GM19035 (cell line): ENCODE measurements at regions not wholly inside any gene's neighbourhood (a gene's known extent, or its start where the extent isn't known, plus 50 kb on each side); places are given as distances from the start of the nearest gene placed in this dataset.

ENCODE experiments used
- ATAC-seq: cut with Tn5 transposase; IDR thresholded peaks from one replicate; pipeline ENCODE4 v1.9.1; 2021; ENCODE audit not compliant: unreplicated experiment

DNA sequence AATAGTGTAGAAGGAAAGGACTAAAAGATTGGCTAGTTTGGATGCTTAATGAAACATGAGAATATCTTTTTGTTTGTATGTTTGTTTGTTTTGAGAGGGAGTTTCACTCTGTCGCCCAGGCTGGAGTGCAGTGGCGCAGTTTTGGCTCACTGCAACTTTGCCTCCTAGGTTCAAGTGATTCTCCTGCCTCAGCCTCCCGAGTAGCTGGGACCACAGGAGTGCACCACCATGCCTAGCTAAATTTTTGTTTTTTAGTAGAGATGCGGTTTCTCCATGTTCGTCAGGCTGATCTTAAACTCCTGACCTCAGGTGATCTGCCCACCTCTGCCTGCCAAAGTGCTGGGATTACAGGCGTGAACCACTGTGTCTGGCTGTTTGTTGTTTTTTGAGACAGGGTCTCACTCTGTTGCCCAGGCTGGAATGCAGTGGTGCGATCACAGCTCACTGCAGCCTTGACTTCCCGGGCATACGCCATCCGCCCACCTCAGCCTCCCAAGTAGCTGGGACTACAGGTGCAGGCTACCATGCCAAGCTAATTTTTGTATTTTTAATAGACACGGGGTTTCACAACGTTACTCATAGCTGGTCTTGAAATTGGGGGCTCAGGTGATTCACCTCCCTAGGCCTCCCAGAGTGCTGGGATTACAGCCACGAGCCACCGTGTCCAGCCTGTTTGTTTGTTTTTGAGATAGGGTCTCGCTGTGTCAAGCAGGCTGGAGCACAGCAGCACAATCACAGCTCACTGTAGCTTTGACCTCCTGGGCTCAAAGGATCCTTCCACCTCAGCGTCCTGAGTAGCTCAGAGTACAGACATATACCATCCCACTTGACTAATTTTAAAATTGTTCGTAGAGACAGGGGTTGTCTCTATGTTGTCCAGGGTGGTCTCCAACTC, 209.2 kb downstream of the MYCN start:
- ATAC-seq, result no peak

GRCh38 chr2:16148632-16149348, 208.4 kb downstream of the MYCN start:
- no peak for ATAC-seq

DNA sequence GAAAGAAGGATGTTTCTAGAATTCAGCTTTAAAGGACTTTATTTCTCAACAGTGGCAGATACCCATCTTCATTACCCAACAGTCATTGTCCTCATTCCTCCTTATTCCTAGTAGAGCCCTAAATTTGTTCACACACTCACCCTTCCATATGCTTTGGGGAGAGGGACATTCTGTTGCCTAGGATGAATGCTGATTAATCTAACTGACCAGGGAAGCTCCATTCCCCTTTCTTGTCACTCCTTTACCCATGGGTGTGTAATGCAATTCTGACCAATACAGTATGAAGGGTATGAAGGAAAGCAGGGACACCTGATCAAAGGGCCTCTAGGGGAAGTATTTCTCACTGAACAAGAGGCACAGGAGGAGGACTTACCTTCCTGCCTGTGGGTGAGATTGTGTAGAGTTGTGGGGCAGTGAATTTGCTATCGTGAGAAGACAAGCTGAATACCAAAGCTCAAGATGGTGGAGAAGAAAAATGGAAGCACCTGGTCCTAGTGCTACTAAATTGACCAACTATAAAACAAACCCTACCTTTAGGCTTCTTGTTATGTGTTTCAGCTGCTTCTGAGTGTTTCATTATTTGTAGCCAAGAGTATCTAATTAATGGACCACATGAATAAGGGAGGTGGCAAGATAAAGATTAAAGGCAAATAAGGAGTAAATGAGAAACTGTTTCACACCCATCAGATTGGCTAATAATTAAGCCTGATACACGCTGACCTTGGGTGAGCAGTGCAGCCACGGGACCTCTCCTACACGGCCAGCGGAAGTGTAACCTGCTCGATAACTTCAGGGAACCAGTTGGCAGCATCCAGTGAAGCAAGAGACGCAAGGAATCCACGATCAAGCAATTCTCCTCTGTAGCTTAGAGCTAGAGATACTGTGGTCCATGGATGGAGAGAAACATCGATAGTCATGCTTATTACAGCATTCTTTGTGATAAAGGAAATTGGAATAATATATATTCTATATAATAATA, 202.3 kb downstream of the MYCN start:
- ATAC-seq, result no peak

GRCh38 chr2:16141641-16141921, 201.2 kb downstream of the MYCN start:
- no peak for ATAC-seq

DNA sequence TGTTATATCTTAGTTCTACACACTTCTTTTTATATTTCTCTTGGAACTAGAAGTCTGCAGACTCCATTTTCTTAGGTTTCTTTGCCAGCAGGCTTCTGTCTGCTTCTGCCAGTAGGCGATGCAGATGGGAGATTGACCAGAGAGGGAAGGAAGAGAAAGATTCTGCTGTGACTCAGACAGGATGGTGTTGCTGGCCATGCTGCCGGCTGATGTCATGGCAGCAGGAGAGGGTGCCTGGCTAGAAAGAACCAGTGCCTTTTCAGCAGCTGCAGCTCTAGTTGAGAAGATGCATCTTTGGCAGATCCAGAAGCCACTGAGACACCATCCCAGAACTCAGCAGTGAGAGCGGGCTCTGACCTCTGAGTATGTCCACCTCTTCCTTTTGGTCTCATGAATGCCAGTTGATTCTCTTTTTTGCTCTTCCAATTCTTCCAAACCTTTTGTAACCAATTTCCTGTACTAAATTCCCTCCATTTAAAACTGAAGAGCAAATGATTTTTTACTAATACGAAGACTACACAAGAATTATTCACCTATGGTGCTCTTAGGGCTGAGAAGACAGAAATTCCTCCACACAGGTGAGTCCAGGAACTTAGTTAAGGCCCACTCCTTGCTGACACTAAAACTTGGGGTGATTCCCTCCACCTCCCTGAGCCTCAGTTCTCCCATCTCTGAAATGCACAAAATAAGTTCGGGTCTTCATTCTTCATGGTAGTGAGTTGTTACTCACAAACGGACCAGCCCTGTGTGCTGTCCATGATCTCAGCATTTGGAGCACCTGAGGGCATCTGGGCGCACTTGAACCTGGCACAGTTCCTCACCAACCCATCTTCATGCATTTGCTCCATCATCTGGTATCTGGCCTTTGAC, 200.7 kb downstream of the MYCN start:
- ATAC-seq, result no peak

DNA sequence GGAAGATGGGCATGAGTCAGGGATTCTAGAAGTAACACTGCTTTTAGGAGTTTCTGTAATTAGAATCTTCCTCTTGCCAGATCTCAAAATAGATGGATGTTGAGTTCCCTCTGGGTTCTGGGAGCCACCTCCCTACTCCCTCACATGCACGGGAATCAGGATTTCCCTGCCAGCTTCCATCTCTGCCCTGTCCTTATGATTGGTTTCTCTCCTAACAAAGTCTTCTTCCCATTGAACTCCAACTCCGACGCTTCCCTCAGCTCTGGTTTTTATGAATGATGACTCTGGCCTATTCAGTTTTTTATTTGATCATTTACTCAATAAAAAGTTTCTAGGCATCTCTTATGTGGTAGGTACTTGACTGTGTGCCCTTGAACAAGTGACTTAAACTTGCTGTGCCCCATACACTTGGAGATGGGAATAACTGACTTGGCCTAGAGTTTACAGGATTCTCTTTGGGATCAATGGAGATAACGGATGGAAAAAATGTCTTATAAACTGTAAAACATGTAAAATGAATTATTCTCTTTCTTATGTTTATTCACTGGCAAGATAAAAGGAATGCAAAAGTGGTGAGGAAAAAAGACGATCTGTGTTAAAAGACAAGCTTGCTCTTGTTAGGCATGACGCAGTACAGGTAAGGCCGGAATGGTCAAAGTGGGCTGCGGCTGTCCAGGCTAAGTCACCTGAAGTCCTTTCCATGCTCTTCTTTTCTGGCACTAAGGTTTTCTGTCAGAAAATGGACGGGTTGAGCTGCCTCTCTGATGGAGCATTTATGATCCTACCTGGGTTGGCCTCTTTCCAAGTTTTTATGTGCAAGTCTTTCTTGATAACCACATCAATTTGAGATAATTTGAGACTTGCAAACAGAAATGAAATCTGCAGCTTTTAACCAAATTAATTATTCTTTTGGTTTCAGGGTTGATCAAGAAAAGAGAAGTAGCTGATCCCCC, 199.6 kb downstream of the MYCN start:
- ATAC-seq, result no peak

- no peak for ATAC-seq
Measured at GRCh38 chr2:16138811-16139662, 198.7 kb downstream of the MYCN start.

GRCh38 chr2:16137080-16137755, 196.9 kb downstream of the MYCN start:
- no peak for ATAC-seq

DNA sequence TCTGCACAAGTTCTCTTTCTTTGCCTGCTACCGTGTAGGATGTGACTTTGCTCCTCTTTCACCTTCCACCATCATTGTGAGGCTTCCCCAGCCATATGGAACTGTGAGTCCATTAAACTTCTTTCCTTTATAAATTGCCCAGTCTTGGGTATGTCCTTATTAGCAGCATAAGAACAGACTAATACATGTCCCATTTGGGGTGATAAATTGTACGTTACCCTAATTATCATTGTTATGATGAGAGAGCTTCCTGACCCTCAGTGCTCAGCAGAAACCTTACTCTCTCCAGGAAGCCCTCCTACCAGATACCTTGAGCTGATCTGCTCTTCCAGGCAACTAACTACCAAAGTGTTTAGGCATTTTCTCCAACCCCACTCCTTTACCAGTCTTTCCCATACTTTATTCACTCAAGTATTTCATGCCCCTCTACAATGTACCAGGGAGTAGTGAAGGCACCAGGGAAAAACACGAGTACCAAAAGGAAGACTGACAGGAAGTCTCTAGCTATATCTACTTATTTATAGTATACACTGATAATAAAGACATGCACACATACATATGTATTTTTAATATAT, 196.2 kb downstream of the MYCN start:
- ATAC-seq, result no peak

GRCh38 chr2:16135913-16136310, 195.6 kb downstream of the MYCN start:
- ATAC-seq, result no peak

GRCh38 chr2:16135196-16135912, 195.0 kb downstream of the MYCN start:
- ATAC-seq, result no peak

DNA sequence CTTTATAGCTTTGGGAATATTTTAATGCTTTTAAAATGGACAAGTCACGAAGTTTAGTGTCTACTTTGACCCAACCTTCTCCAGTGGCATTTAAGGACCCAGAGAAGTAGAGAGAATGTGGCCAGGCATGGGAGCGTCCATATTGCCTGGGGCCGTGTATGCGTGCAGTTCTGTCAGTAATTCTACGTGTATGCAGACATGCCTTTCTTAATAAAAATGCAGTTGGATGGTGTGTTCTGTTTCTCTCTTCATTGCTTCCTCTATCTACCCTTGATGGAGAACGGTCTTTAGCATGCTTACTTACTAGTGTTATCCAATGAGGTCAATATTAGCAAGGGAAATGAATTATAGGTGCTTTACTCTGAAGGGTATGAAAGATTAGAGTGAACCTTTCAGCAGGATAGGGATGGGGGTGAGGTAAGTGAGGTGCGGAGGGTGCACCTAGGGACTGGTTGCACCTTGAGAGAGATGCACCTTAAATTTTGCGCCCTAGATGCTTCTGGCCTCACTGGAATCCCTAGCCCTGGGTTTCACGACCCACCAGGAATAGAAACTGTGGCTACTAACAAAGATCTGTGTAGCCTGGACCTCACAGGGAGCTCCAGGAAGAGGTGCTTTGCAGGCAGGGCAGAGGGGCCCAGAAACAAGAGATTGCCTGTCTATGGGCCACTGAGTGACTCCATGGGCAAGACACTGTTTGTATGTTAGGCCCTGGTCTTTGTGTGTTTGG, 194.3 kb downstream of the MYCN start:
- no peak for ATAC-seq

GRCh38 chr2:16130906-16131400, 190.6 kb downstream of the MYCN start:
- no peak for ATAC-seq

DNA sequence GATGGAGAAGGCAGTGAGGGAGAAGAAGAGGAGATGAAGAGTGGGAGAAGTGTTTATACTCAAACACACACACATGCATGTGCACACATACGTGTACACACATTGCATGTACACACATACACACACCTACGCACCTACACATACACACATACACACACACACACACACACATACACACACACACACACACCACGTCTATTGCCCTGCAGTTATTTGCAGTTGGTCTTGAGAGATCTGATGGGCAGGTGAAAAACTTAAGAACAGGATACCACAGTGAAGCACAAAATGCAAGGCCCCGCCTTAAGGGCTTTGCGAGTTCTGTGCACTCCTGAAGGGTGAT, 190.2 kb downstream of the MYCN start:
- ATAC-seq, result no peak

DNA sequence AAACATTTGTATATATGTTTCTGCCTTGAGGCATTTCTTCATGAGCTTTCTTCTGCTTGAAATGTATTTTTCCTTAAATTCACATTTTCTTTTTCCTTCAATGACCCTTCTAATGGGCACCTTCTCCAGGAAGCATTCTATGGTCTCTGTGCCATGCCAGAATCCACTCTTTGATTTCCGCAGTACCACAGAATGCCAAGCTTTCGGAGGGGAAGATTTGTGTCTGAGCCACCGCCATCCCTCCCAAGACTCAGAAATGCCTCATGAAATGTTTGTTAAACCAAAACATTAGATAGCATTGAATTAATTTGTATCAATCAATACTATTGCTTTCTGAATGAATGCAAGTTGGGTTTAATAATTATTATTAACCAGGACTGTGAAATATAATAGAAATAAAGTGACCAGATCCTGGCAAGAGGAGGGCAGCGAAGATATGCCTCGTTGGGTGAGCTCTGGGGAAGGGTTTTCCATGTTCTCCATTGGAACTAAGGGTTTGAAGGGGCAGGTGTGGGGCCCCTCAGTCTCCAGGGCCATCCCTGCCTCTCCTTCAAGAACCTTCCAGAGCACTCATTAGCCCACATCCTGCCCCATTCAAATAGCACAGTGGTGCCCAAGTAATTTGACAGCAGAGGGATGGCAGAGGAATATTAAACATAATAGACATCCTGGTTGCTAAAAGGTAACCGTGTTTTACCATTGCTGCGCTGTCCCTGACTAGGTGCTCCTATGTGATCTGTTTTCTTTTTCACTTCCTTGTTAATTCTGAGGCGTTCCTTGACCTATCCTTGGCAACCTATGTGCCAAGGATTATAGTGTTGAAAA, 189.6 kb downstream of the MYCN start:
- ATAC-seq, result no peak
